ENCODE measurements at regions not wholly inside any gene's neighbourhood (a gene's known extent, or its start where the extent isn't known, plus 50 kb on each side); places are given as distances from the start of the nearest gene placed in this dataset.

GRCh38 chr1:172898866-172899265 is 151.9 kb downstream of the TNFSF18 start:
- Mint-ChIP-seq H3K4me1 (peaks cover 13% of the 10 kb centered on the region), H3K27me3 (ENCODE audit: low read depth) (no peaks in the 10 kb centered on the region), H3K4me3 (no peak overlapping the region), H3K36me3 (no peaks in the 10 kb centered on the region), H3K9me3 (no peaks in the 10 kb centered on the region), H3K27ac (no peak overlapping the region)
- ChIA-PET CTCF (no interaction called here), POLR2A (no interaction called here)
- no peak for ATAC-seq
- no peak for DNase-seq (ENCODE audit: low spot score)
- no peak for TF ChIP-seq ELF4 (CRISPR knock-in tag; IDR thresholded peaks at IDR 0.05; ENCODE audit: low read depth)
- TF ChIP-seq ESRRA (CRISPR knock-in tag; IDR thresholded peaks at IDR 0.05; ENCODE audit: borderline replicate concordance) = no peak
- no peak for TF ChIP-seq NFYB (CRISPR knock-in tag; conservative IDR thresholded peaks at IDR 0.05; ENCODE audit: low read depth)
- TF ChIP-seq ZBTB43 (CRISPR knock-in tag; IDR thresholded peaks at IDR 0.05) = no peak
- no peak for TF ChIP-seq NR1H2 (CRISPR knock-in tag; IDR thresholded peaks at IDR 0.05)

GRCh38 chr1:172900376-172900997 is 150.3 kb downstream of the TNFSF18 start:
- Mint-ChIP-seq H3K27me3 (ENCODE audit: low read depth) (no peaks in the 10 kb centered on the region), H3K9me3 (no peaks in the 10 kb centered on the region), H3K36me3 (no peaks in the 10 kb centered on the region), H3K4me3 (no peak overlapping the region), H3K4me1 (0 out of 2 replicates have a peak, but pooled peaks cover 3% of the 10 kb centered on the region), H3K27ac (no peak overlapping the region)
- no peak for DNase-seq (ENCODE audit: low spot score)
- POLR2A ChIA-PET = no interaction called here
- no peak for ATAC-seq
- CTCF ChIA-PET = no interaction called here
- TF ChIP-seq PRDM15 (CRISPR knock-in tag; IDR thresholded peaks at IDR 0.05) (no peak), ATF3 (CRISPR knock-in tag; conservative IDR thresholded peaks at IDR 0.05) (no peak), ATF6 (CRISPR knock-in tag; IDR thresholded peaks at IDR 0.05) (no peak), SMAD3 (CRISPR knock-in tag; IDR thresholded peaks at IDR 0.05; ENCODE audit: borderline replicate concordance) (no peak), RELA (CRISPR knock-in tag; IDR thresholded peaks at IDR 0.05; ENCODE audit: borderline replicate concordance) (no peak), ZNF121 (CRISPR knock-in tag; IDR thresholded peaks at IDR 0.05) (no peak), ZBTB43 (CRISPR knock-in tag; IDR thresholded peaks at IDR 0.05) (no peak), ZNF281 (CRISPR knock-in tag; IDR thresholded peaks at IDR 0.05) (no peak), ZNF219 (CRISPR knock-in tag; IDR thresholded peaks at IDR 0.05; ENCODE audit: borderline replicate concordance) (no peak), NFATC4 (CRISPR knock-in tag; IDR thresholded peaks at IDR 0.05) (no peak), ESRRA (CRISPR knock-in tag; IDR thresholded peaks at IDR 0.05; ENCODE audit: borderline replicate concordance) (no peak), ZNF425 (CRISPR knock-in tag; conservative IDR thresholded peaks at IDR 0.05) (no peak), E2F1 (CRISPR knock-in tag; IDR thresholded peaks at IDR 0.05) (no peak)
